ENCODE measurements at regions not wholly inside any gene's neighbourhood (a gene's known extent, or its start where the extent isn't known, plus 50 kb on each side); places are given as distances from the start of the nearest gene placed in this dataset.

DNA sequence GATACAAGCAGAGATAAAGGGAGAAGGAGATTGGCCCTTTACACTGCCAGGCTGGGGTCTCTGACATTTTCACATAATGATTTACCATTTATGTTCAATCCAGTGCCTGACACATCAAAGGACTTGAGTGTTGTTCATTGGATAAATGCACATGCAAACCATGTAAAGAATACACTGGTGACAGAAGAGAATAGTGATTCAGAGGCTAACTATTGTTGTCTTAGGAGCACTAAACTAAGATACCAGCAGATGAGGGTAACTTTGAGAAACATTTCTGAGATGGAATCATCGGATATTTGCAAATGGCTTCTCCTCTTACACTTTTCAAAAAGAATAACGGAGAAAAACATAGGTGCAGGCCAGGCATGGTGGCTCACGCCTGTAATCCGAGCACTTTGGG, 67.3 kb upstream of the HHIP start:
- TF ChIP-seq, protein P1, sequence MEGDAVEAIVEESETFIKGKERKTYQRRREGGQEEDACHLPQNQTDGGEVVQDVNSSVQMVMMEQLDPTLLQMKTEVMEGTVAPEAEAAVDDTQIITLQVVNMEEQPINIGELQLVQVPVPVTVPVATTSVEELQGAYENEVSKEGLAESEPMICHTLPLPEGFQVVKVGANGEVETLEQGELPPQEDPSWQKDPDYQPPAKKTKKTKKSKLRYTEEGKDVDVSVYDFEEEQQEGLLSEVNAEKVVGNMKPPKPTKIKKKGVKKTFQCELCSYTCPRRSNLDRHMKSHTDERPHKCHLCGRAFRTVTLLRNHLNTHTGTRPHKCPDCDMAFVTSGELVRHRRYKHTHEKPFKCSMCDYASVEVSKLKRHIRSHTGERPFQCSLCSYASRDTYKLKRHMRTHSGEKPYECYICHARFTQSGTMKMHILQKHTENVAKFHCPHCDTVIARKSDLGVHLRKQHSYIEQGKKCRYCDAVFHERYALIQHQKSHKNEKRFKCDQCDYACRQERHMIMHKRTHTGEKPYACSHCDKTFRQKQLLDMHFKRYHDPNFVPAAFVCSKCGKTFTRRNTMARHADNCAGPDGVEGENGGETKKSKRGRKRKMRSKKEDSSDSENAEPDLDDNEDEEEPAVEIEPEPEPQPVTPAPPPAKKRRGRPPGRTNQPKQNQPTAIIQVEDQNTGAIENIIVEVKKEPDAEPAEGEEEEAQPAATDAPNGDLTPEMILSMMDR (IDR thresholded peaks at IDR 0.05; ENCODE audit: extremely low read depth in 1 of 2, insufficient read depth in 1 of 2, low read depth in 1 of 2, low read length in 2 of 2), result no peak
- TF ChIP-seq, protein P2, sequence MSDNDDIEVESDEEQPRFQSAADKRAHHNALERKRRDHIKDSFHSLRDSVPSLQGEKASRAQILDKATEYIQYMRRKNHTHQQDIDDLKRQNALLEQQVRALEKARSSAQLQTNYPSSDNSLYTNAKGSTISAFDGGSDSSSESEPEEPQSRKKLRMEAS (IDR thresholded peaks at IDR 0.05; ENCODE audit: insufficient read depth, insufficient read length), result no peak
- TF ChIP-seq POLR2AphosphoS5 (IDR thresholded peaks at IDR 0.05; ENCODE audit: insufficient read depth, low read depth, low read length) (no peak), FOS (IDR thresholded peaks at IDR 0.05; ENCODE audit: borderline replicate concordance, insufficient read depth, low read length) (no peak), POLR2A (IDR thresholded peaks at IDR 0.05; ENCODE audit: low read depth, low read length) (no peak), EZH2 (IDR thresholded peaks at IDR 0.05; ENCODE audit: borderline replicate concordance, low read depth, low read length, severe bottlenecking) (no peak)

Data from endothelial cell of umbilical vein (primary cell).